PC-3 (cell line): ENCODE measurements at regions not wholly inside any gene's neighbourhood (a gene's known extent, or its start where the extent isn't known, plus 50 kb on each side); places are given as distances from the start of the nearest gene placed in this dataset.

Experiments
- EZH2 ChIP-seq: fragments of 300-600 bp; sonication (generic); IDR thresholded peaks from one replicate; pipeline ENCODE4 v1.6.1; 2017; ENCODE audit warnings: antibody characterized with exemption, mild to moderate bottlenecking, low read length; ENCODE audit not compliant: unreplicated experiment
- TF ChIP-seq, protein P1 (sequence below): fragments of 300-600 bp; sonication (generic); conservative IDR thresholded peaks from 2 replicates; pipeline ENCODE4 v1.5.1; 2017; ENCODE audit warnings: antibody characterized with exemption, low read depth, mild to moderate bottlenecking, low read length

DNA sequence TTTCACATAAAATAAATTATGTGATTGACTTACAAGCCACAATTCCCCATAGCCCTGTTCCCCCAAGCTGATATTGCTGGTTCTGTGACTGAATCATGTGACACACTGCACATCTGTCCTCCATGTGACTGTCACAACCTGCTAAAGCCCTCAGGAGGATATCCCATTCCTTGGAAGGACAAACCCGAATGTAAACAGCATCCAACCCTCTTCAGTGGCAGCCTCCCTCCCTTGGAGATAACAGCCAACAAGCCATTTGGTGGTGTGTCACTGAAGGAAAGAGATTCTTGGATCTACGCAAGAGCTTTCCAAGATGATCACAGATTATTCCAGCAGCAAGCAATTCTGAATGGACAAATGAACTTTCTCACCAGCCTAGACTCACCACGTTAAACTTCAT lies 153.9 kb upstream of the TIAM1 start:
- TF ChIP-seq, protein P1, sequence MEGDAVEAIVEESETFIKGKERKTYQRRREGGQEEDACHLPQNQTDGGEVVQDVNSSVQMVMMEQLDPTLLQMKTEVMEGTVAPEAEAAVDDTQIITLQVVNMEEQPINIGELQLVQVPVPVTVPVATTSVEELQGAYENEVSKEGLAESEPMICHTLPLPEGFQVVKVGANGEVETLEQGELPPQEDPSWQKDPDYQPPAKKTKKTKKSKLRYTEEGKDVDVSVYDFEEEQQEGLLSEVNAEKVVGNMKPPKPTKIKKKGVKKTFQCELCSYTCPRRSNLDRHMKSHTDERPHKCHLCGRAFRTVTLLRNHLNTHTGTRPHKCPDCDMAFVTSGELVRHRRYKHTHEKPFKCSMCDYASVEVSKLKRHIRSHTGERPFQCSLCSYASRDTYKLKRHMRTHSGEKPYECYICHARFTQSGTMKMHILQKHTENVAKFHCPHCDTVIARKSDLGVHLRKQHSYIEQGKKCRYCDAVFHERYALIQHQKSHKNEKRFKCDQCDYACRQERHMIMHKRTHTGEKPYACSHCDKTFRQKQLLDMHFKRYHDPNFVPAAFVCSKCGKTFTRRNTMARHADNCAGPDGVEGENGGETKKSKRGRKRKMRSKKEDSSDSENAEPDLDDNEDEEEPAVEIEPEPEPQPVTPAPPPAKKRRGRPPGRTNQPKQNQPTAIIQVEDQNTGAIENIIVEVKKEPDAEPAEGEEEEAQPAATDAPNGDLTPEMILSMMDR, result no peak
- no peak for TF ChIP-seq EZH2
